ENCODE measurements at regions not wholly inside any gene's neighbourhood (a gene's known extent, or its start where the extent isn't known, plus 50 kb on each side); places are given as distances from the start of the nearest gene placed in this dataset.
"Not testable (repeated sequence)": the region's sequence is repeated elsewhere in the genome, so short reads cannot be mapped to it uniquely, and the experiment has no call there.

DNA sequence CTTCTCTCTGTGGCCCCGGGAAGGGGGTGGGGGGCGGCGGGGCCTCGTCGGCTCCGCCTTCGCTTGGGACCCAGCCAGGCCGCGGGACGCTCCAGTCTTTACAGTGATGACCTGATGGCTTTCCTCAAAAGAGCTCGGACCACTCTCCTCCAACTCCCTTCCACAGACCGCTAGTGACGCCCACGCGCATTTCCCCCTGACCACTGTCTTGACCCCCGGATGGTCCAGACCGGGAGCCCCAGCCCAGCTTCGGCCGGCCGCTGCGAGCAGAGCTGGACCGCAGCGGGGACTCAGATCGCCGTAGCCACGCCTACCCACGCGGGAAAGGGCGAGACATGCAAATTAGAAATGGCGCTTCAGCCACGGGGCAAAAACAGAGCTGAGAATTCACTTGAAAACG is 81.6 kb upstream of the RNU2-1 start:
- Histone ChIP-seq H3K36me3 (no peaks in the 10 kb centered on the region), H3K4me1 (ENCODE audit: low read depth) (no peaks in the 10 kb centered on the region), H3K27ac (no peak overlapping the region), H3K9me3 (ENCODE audit: low read depth) (no peaks in the 10 kb centered on the region), H3K4me3 (no peak overlapping the region), H3K27me3 (no peaks in the 10 kb centered on the region)
- TF ChIP-seq, protein P1, sequence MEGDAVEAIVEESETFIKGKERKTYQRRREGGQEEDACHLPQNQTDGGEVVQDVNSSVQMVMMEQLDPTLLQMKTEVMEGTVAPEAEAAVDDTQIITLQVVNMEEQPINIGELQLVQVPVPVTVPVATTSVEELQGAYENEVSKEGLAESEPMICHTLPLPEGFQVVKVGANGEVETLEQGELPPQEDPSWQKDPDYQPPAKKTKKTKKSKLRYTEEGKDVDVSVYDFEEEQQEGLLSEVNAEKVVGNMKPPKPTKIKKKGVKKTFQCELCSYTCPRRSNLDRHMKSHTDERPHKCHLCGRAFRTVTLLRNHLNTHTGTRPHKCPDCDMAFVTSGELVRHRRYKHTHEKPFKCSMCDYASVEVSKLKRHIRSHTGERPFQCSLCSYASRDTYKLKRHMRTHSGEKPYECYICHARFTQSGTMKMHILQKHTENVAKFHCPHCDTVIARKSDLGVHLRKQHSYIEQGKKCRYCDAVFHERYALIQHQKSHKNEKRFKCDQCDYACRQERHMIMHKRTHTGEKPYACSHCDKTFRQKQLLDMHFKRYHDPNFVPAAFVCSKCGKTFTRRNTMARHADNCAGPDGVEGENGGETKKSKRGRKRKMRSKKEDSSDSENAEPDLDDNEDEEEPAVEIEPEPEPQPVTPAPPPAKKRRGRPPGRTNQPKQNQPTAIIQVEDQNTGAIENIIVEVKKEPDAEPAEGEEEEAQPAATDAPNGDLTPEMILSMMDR (IDR thresholded peaks at IDR 0.05; ENCODE audit: low read depth, low read length), result no peak
- no peak for DNase-seq (ENCODE audit: low read depth in 1 of 2, low spot score in 1 of 2)

DNA sequence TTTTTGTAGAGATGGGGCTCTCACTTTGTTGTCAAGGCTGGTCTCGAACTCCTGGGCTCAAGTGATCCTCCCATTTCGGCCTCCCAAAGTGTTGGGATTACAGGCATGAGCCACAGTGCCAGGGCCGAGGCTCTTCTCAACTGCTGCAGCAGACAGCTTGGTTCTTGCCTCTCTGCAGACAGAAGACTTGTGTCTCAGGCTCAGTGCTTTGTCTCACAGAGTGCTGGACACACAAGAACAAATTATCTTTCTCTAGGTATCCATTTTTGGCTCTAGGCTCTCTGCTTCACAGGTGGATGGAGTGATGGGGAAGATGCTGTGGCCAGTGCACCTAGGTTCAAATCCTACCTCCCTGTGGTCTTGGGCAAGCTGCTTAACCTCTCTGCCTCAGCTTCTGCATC is 80.8 kb upstream of the RNU2-1 start:
- Histone ChIP-seq H3K9me3 (ENCODE audit: low read depth) (no peaks in the 10 kb centered on the region), H3K36me3 (no peaks in the 10 kb centered on the region), H3K4me3 (no peak overlapping the region), H3K4me1 (ENCODE audit: low read depth) (no peaks in the 10 kb centered on the region), H3K27ac (no peak overlapping the region), H3K27me3 (no peaks in the 10 kb centered on the region)
- DNase-seq (ENCODE audit: low read depth in 1 of 2, low spot score in 1 of 2), result peak in 1 of 2 donors; percentile 5
- TF ChIP-seq, protein P1 (IDR thresholded peaks at IDR 0.05; ENCODE audit: low read depth, low read length), result no peak

DNA sequence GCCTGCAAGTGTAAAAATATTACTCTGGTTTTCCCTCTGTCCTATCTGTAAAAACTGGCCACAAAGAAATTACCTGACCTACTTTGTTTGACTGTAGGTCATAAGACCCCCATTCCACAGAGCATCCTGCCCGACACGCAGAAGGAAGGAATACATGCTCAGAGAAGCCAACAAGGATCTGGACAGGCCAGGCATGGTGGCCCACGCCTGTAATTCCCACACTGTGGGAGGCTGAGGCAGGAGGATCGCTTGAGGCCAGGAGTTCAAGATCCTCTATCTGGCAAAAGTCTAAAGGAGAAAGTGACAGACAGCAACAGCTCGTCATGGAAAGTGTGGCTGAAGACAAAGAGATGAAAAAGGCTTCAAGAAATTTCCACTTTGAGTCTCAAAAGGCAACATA is 78.2 kb upstream of the RNU2-1 start:
- H3K4me1 ChIP-seq (ENCODE audit: low read depth), result no peaks in the 10 kb centered on the region
- no peaks in the 10 kb centered on the region for H3K27me3 ChIP-seq
- no peaks in the 10 kb centered on the region for H3K9me3 ChIP-seq (ENCODE audit: low read depth)
- no peak for DNase-seq (ENCODE audit: low read depth in 1 of 2, low spot score in 1 of 2)
- no peak overlapping the region for H3K27ac ChIP-seq
- no peaks in the 10 kb centered on the region for H3K36me3 ChIP-seq
- H3K4me3 ChIP-seq, result no peak overlapping the region
- TF ChIP-seq, protein P1 (IDR thresholded peaks at IDR 0.05; ENCODE audit: low read depth, low read length), result no peak

DNA sequence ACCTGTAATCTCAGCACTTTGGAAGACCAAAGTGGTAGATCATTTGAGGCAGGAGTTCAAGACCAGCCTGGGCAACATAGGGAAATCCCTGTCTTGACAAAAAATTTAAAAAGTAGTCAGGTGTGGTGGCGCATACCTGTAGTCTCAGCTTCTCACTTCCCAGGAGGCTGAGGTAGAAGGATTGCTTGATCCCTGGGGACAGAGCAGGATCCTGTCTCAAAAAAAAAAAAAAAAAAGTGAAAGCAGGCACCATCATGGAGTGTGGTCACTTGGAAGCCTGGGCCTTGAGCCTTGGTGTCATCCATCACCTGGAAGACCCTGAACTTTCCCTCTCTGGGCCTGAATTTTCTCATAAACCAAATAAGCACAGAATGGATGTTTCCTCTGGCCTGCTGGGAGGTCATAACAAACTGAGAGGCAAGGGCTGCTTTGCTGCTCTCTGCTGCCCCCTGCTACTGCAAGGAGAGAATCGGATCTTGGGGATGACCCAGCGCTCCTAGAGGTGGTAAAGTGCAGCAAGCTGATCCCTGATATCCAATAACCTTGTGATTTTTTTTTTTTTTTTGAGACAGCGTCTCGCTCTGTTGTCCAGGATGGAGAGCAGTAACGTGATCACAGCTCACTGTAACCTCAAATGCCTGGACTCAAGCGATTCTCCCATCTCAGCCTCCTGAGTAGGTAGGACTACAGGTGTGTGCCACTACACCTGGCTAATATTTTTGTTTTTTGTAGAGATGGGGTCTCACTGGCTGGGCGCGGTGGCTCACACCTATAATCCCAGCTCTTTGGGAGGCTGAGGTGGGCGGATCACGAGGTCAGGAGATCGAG is 75.9 kb upstream of the RNU2-1 start:
- DNase-seq (ENCODE audit: low read depth in 1 of 2, low spot score in 1 of 2), result no peak
- Histone ChIP-seq H3K36me3 (no peaks in the 10 kb centered on the region), H3K27ac (no peak overlapping the region), H3K4me1 (ENCODE audit: low read depth) (no peaks in the 10 kb centered on the region), H3K27me3 (no peaks in the 10 kb centered on the region), H3K4me3 (no peak overlapping the region), H3K9me3 (ENCODE audit: low read depth) (no peaks in the 10 kb centered on the region)
- TF ChIP-seq, protein P1 (IDR thresholded peaks at IDR 0.05; ENCODE audit: low read depth, low read length), result no peak

DNA sequence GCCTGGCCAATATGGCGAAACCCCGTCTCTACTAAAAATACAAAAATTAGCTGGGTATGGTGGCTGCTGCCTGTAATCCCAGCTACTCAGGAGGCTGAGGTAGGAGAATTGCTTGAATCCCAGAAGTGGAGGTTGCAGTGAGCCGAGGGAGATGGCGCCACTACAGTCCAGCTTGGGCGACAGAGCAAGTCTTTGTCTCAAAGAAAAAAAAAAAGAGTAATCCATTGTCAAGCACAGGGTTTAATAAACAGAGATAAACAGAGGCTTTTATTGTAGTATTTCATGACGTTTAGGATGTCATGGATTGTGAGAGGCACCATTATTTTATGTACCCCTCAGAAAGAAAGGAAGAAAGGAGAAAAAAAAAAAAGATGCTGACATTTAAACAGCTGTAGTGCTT is 75.2 kb upstream of the RNU2-1 start:
- H3K27me3 ChIP-seq, result no peaks in the 10 kb centered on the region
- no peaks in the 10 kb centered on the region for H3K36me3 ChIP-seq
- no peak overlapping the region for H3K4me3 ChIP-seq
- no peak overlapping the region for H3K27ac ChIP-seq
- TF ChIP-seq, protein P1 (IDR thresholded peaks at IDR 0.05; ENCODE audit: low read depth, low read length), result no peak
- no peak for DNase-seq (ENCODE audit: low read depth in 1 of 2, low spot score in 1 of 2)
- no peaks in the 10 kb centered on the region for H3K4me1 ChIP-seq (ENCODE audit: low read depth)
- H3K9me3 ChIP-seq (ENCODE audit: low read depth), result no peaks in the 10 kb centered on the region

DNA sequence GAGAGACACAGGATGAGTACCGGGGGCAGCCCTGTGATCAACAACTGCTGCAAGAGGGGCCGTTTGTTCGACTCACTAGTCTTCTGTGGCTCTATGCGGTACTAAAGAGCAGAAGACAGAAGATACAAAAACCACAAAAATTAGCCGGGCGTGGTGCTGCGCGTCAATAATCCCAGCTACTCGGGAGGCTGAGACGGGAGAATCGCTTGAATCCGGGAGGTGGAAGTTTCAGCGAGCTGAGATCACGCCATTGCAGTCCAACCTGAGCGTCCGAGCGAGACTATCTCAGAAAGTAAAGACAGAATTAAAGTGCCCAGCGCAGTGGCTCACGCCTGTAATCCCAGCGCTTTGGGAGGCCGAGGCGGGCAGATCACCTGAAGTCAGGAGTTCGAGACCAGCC is 71.0 kb upstream of the RNU2-1 start:
- not testable (repeated sequence) for H3K9me3 ChIP-seq (ENCODE audit: low read depth); H3K27me3 ChIP-seq; DNase-seq (ENCODE audit: low read depth in 1 of 2, low spot score in 1 of 2); H3K4me3 ChIP-seq; H3K27ac ChIP-seq; H3K4me1 ChIP-seq (ENCODE audit: low read depth); H3K36me3 ChIP-seq

GRCh38 chr17:43303049-43303448 is 69.3 kb upstream of the RNU2-1 start:
- H3K36me3 ChIP-seq; H3K27ac ChIP-seq; H3K4me1 ChIP-seq (ENCODE audit: low read depth); H3K9me3 ChIP-seq (ENCODE audit: low read depth); DNase-seq (ENCODE audit: low read depth in 1 of 2, low spot score in 1 of 2); H3K27me3 ChIP-seq; H3K4me3 ChIP-seq: not testable (repeated sequence)

DNA sequence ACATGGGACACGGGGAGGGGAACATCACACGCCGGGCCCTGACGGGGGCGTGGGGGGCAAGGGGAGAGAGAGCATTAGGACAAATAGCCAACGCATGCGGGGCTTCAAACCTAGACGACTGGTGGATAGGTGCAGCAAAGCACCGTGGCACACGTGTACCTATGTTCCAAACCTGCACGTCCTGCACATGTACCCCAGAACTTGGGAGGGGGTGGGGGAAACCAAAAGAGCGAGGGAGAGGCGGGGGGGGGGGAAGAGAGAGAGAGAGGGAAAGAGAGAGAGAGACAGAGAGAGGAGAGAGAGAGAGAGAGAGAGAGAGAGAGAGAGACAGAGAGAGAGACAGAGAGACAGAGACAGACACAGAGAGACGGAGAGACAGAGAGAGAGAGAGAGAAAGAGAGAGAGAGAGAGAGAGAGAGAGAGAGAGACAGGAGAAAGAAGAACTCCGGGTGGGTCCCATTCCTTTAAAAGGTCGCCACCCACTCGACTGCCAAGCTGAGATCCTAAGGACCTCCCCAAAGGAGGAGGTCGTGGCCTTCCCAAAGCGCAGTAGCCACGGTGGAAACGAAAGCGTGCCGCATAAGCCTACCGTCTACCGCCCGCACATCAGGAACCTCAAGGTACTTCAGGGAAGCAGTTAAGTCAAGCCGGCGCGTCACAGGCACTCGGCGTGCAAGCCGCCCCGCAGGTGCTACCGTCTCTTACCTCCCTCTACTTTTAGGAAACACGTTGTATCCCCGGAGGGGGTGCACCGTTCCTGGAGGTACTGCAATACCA is 65.7 kb upstream of the RNU2-1 start:
- not testable (repeated sequence) for DNase-seq (ENCODE audit: low read depth in 1 of 2, low spot score in 1 of 2); H3K9me3 ChIP-seq (ENCODE audit: low read depth); H3K4me1 ChIP-seq (ENCODE audit: low read depth); H3K4me3 ChIP-seq; H3K27ac ChIP-seq; H3K27me3 ChIP-seq; H3K36me3 ChIP-seq

DNA sequence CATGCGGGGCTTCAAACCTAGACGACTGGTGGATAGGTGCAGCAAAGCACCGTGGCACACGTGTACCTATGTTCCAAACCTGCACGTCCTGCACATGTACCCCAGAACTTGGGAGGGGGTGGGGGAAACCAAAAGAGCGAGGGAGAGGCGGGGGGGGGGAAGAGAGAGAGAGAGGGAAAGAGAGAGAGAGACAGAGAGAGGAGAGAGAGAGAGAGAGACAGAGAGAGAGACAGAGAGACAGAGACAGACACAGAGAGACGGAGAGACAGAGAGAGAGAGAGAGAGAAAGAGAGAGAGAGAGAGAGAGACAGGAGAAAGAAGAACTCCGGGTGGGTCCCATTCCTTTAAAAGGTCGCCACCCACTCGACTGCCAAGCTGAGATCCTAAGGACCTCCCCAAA is 55.9 kb upstream of the RNU2-1 start:
- not testable (repeated sequence) for H3K27ac ChIP-seq; H3K4me3 ChIP-seq; H3K9me3 ChIP-seq (ENCODE audit: low read depth); H3K4me1 ChIP-seq (ENCODE audit: low read depth); H3K27me3 ChIP-seq; H3K36me3 ChIP-seq; DNase-seq (ENCODE audit: low read depth in 1 of 2, low spot score in 1 of 2)

Measured in cardiac muscle cell (in vitro differentiated cells and primary cell).